GM19025 (cell line): ENCODE measurements at regions not wholly inside any gene's neighbourhood (a gene's known extent, or its start where the extent isn't known, plus 50 kb on each side); places are given as distances from the start of the nearest gene placed in this dataset.
"Not testable (repeated sequence)": the region's sequence is repeated elsewhere in the genome, so short reads cannot be mapped to it uniquely, and the experiment has no call there.

Source experiments
- ATAC-seq: cut with Tn5 transposase; IDR thresholded peaks from one replicate; pipeline ENCODE4 v1.9.1; 2021; ENCODE audit warnings: mild to moderate bottlenecking, low read depth, moderate library complexity; ENCODE audit not compliant: unreplicated experiment

DNA sequence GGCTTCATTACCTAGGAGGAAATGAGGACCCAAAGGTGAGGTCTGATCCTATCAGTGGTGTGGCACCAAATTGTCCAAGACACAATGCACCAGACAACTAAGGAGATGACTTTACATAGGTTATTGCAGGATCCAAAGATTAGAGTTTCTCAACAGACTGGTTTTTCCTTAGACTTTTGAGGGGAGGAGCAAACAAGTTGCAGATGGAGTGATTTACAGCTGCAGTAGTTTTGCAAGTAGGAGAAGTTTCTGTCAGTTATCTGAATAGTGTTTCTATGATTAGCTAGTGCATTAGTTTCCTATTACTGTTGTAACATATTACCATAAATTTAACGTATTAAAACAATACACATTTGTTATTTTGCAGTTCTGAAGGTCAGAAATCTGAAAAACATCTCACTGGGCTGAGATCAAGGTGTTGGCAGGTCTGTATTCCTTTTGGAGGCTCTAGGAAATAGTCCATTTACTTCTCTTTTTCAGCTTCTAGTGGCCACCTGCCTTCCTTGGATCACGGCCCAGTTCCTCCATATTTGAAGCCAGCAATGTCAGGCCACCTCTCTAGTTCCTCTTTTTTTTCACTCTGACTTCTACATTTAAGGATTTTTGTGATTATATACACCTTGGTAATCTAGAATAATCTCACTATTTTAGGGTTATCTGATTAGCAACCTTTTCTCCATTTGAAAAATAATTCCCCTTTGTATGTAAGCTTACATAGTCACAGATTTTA lies 994.9 kb downstream of the REEP3 start:
- ATAC-seq = no peak

DNA sequence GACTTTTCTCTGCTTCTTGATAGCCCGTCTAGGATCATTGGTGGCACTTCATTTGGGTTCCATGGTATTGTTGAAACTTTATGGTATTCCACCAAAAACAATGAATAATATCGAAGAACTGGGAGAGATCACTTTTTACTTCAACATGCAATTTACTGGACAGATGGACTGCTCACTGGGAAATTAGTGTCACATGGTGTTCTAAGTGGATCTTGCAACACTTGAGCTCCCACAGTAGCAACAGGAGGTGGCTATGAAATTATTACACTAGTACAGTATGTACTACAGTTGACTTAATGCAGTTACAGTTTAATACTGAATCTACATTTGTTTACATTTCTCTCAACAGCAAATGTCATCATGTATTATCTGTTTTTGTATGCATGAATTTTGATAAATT lies 997.3 kb downstream of the REEP3 start:
- ATAC-seq = no peak

DNA sequence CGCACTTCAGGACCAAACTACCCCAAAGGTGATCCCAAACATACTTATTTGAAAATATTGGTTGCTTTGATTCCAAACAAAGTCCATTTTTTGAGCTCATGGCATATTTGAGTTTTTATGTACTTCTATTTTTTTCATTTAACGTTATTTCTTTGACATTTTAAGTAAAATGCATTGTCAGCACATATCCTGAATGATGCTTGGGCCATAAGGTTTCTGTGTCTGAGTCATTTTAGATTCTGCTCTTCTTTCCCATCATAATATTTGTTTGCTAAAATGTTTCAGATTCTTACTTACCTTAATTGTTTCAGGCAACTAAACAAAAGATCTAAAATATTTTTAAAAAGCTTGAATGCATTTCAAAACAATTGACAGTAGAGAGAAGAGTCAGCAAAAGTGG lies 998.2 kb downstream of the REEP3 start:
- no peak for ATAC-seq

DNA sequence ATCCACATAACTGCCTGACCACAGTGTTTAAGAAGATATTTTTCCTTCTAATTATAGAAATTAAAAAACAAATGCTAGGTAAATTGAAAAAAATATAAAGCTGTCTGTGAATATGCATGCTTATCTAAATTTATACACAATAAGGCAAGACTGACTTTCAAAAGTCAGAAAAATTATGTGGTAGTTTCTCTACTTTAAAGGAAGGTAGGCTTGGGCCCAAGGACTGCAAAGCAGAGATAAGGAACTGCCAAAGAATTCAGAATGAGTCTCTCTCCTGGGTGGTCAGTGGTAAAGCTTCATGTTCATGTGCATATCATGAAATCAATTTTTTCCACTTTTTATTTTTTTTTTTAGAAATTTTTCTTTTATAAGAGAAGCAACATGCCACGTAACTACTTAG lies 998.6 kb downstream of the REEP3 start:
- no peak for ATAC-seq

DNA sequence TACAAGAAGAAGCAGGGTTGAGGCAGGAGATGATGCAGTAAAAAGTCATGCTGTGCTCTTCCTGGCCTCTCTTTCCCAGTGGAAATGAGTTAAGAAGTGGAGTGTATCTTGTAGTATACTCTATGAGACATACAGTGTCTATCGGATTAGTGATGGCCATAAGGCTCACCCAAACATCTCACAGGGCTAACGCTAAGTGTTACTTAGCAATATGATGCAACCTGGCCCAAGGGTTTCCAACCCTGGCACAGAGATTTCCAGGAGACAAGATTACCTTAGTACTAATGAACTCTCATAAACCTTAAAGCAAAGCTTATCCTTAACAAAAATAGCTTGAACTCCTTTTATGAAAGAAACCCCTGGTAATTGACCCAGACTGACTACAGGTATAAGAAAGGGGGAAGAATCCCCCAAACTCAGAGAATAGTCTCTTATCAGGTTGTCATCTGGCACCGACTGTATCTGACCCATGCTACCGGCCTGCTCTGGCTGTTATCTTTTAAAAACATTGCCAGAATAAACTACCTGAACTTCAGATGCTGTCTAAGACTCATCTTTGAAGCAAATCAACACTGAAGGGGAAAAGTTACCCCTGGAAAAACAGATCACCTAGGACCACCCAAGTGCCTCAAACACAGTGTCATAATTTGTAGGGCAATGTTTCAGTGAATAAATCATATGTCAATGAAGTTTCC lies 1002.0 kb downstream of the REEP3 start:
- ATAC-seq = no peak

DNA sequence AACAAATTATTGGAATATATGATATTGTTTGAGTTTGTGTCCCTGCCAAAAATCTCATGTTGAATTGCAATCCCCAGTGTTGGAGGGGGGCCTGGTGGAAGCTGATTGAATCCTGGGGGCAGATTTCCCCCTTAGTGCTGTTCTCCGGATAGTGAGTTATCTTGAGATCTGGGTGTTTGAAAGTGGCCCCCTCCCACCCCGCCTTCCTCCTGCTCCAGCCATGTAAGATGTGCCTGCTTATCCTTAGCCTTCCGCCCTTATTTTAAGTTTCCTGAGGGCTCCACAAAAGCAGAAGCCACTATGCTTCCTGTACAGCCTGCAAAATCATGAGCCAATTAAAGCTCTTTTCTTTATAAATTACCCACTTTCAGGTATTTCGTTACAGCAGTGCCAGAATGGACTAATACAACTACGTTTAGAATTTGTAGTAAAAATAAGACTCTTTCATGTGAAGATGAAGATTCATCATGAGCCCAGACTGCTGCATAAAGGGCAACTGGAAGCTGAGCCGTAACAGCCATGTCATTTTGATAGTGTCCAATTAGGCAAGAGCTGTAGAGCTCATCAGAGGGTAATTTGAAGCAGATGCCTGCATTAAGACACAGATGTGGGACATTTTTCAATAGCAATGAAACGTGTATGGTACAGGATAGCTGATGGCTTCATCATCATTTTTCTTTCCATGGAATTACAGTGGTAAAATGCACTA lies 1007.2 kb downstream of the REEP3 start:
- no peak for ATAC-seq

DNA sequence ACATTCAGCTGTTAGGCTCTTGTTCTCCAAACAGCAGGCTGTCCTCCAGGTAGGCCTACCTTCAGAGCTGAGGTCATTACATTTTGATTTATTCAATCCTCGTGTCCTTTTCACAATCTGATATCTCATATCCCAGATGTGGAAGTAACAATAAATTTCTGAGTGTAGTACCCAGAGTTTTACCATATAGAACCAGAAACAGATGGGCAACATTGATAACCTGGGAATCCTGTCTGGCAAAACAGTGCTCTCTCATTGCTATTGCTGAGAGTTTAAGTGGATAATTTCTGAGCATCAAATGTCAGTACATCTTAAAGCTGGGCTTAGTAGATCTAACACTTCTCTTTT lies 1007.8 kb downstream of the REEP3 start:
- ATAC-seq = no peak

DNA sequence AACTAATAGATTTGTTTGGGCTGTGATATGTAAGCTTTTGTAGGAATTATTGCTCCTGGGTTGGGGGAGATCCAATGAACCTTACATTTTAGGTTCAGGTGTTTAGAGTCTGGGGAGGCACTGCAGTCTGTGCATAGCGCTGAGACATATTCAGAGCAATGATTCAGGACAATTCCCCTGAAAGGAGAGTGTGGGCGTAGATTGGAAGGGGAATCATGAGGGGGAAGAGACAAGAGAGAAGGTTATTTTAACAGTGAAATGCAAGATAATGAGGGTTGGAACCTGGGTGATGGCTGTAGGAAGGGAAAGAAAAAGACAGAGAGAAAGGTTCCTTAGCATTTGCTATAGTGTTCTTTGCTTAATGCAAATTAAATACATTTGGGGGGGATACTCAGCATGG lies 1013.4 kb downstream of the REEP3 start:
- no peak for ATAC-seq

DNA sequence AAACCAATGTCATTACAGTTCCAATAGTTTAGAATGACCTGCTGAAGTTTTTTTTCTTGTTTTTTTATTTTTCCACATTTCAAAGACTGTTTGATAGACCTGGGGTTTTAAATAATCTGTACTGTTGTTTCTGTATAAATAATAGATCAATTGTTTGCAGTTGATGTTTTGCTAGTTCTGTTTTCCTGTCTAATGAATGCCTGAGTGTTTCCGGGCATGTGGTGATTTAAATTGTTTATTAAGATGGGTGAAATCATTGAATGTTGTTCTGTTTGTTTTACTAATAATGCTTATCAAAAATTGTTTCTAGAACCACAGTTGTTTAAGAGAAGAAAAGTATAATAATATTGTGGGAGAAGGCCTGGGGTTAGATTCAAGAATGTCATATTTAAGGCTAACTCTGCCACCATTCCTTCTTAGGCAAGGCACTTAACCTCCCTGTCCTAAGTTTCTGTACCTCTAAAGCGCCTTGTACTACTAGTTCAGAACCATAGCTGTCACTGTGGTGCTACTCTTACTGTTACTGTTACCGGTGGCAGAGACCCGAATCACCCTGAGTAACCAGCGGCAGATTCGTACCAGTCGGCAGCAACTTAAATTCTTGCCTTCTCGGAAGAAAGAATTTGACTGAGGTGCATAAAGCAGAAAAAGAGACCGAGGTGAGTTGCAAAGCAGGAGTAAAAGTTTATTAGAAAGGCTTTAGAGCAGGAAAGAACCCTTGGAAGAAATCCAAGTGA lies 1014.1 kb downstream of the REEP3 start:
- no peak for ATAC-seq

DNA sequence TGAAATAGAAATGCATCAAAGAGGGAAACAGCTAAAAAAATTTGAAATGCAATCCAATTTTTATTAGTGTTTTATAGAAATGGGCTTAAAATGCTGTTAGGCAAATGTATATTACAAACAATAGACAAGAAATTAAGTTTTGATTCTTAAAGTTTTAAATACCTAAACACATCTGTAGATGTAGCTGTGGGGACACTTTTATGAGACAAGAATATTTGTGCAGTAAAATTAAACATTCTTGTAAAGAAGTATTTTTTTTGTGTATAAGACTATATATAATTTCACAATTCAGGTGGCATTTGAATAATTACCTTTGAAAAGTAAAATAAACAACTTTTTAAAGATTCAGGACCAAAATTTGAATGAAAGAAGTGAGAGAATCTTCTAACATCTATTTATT lies 1015.9 kb downstream of the REEP3 start:
- no peak for ATAC-seq

DNA sequence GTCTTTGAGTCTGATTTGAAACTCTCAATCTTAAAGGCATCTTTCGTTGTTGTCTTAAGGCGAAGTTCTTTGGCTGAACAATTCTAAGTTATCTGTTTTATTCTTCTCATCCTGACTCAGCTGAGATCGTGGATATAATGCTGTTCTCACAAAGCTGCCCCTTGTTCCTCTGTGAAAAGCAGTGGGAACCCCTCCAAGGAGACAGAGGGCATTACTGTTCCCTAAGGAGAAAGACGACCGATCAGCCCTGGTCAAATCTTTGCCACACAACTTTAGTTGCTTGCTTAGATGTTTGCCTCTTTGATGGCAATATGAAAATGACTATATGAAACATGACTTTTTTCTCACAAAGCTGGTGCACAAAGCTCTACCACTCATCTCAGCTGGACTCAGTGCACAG lies 1016.7 kb downstream of the REEP3 start:
- ATAC-seq = no peak

DNA sequence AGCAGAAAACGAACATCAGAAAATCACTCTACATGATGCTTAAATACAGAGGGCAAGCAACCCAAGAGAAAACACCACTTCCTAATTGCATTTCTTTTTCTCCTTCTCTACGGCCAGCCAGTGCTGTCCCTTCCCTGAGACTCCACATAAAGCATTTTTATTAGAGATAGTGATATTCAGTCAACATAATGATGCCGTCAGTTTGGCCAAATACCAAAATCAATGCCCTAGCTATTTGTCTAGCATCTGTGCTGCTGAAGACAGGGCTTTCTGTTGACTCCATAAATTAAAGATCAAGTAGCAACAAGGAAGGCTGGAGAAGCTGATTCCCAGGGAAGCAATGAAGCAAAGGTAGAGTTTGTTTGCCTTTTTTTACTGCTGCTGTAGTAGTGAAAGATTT lies 1024.9 kb downstream of the REEP3 start:
- no peak for ATAC-seq

DNA sequence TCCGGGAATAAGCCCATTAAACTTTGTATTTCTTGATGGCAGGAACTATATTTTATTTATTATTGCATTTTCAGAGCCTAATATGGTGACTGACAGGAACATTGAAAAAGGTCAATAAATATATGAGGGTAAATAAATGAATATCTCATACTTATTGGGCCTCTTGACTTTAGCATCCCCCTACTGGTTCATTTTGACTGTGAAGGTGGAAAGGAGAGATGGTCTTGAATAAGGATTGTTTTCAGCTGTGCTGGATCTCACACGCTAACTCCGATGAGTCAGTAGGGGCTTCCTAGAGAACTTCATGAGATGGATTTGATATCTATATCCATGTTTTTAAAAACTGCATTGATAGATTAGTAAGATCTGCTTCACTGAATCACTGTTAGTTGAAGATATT lies 1026.0 kb downstream of the REEP3 start:
- no peak for ATAC-seq

DNA sequence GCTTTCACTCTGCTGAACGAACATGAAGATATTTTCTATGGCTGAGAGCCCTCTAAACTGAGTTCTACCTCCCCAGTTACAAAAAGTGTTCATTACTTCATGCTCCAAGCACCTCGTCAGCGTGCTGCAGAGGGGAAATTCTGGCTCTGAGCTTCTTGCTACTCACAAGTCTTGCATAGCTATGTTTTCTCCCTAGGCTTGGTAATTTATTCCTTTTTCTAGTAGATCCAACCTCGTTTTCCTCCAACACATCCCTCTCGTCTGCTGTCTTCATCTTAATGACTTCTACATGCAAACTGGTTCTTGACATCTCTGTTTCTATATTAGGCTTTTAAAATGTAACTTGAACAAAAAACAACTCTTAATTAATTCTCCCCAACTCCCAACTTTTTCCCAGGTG lies 1034.5 kb downstream of the REEP3 start:
- no peak for ATAC-seq

DNA sequence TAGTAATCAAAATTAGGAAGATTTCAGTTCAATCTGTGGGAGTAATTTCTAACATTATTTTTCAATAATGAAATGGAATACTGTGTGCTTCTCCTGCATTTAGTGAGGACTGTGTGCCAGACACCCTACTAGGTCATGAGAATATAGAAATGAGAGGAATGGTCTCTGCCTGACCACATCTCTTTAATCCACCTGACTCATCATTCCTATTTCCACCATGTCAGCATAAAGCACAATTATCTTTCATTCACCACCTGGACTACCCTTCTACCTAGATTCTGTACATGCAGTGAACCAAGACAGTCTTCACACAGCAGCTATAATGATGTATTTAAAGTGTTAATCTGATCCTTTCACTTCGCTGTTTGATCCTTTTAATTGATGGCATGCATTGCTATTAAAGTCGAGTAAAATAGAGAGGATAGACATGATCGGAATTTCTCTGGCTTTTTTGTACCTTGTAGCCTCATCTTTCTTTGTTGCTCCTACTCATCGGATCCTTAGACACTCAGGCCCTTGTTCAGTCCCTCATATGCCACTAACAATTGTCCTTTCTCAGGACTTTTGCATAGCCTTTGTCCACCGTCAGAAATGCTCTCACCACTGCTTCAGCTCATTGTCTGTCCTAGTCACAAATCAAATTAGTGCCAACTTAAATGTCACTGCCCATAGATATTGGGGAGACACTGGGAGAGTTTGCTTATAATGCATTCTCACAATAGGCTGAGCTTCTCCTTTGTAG lies 1037.1 kb downstream of the REEP3 start:
- ATAC-seq = no peak

DNA sequence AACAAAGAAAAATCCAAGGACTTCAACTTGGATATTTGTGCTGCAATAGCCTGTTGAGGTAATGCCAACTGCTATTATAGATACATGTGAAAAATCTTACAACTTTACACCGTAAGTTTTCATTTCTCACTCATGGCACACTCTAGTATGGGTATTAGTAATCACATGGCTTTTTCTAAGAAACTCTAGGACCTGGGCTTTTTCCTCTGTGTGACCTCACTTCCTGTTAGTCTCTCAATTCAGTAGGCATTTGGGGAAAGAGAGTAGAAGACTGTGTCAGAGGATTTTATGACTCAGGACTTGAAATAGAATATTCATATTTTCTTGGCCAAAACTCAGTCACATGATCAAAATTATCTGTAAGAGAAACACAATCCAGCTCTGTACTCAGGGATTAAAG lies 1049.9 kb downstream of the REEP3 start:
- ATAC-seq = no peak

DNA sequence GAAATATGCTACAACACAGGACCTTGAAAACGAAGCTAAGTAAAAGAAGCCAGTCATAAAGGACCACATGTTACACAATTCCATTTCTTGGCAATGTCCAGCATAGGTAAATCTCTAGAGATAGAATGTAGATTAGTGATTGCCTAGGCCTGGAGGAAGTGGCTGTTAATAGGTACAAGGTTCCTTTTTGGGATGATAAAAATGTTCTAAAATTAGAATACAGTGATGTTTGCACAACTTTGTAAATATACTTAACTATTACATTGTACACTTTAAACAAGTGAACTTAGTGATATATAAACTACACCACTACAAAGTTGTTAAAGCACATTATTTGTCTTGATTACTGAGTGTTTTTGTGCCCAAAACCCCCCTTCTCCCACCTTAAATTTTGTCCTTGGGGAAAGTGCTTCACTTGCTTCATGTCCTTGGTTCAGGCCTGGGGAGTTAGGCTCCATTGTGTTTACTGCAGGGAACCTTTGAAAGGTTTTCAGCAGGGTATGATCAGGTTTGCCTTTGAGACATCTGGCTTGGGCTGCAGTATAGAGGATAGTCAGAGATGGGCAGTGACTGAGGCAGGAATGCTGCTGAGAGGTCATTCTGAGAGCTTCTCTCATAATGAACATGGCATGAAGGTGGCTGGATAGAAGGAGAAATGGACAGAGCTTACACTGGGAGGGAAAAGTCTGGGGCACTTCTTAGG lies 1052.6 kb downstream of the REEP3 start:
- ATAC-seq = no peak

DNA sequence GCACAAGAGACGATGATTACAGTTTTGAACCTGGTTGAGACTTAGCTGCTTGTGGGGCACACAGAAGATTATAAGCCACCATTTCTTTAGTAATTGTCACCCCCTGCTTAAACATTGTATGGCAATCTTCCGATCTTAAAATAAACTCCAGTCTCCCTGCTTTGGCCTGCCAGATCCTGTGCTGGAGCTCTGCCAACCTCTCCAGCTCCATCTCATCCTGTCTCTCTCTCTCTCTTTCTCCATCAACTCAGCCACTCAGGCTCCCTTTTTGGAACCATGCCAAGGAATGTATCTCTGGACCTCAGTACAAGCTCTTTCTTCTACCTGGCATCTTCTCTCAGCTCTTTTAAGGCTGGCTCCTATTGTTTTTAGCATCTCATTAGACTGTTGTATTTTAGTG lies 1053.2 kb downstream of the REEP3 start:
- no peak for ATAC-seq

DNA sequence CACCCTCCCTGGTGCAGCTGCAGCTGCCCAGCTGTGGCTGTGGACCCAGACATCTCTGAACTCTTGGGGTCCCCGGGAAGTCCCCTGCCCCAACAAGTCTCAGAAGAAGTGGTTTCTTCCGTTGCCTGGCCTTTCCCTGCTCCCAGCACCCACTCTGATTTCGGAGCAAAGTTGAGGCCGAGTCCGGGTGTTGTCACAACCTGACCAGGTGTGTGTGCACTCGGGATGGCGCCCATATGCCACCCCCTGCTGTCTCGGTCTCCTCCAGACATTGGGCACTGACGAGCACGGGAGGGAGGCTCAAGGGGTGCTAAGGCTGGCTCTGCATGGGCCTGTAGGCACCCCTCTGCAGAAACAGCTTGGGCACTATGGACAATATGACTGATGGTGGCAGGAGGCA lies 1055.3 kb downstream of the REEP3 start:
- no peak for ATAC-seq

DNA sequence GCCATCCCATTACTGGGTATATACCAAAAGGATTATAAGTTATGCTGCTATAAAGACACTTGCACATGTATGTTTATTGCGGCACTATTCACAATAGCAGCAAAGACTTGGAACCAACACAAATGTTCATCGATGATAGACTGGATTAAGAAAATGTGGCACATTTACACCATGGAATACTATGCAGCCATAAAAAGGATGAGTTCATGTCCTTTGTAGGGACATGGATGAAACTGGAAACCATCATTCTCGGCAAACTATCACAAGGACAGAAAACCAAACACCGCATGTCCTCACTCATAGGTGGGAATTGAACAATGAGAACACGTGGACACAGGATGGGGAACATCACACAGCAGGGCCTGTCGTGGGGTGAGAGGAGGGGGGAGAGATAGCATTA lies 1057.6 kb downstream of the REEP3 start:
- ATAC-seq = not testable (repeated sequence)
